Lower leg skin (tissue), 4 donors: ENCODE measurements at regions not wholly inside any gene's neighbourhood (a gene's known extent, or its start where the extent isn't known, plus 50 kb on each side); places are given as distances from the start of the nearest gene placed in this dataset.

Experiments
- DNase-seq, 2 donors: peaks; one replicate each; pipeline ENCODE4 v3.0.0-alpha.2; 2019; ENCODE audit warnings: low spot score in 2 of 2
- H3K4me3 ChIP-seq: fragments of 200-600 bp; sonication (generic); 2 replicates; pipeline ENCODE4 v1.5.1; 2017; ENCODE audit warnings: mild to moderate bottlenecking, low read depth; ENCODE audit not compliant: poor library complexity, severe bottlenecking
- CTCF ChIP-seq, 3 donors: fragments of 450-650 bp; IDR thresholded peaks; one replicate each; pipeline ENCODE4 v1.5.1; 2016; ENCODE audit warnings: antibody characterized with exemption in 3 of 3, mild to moderate bottlenecking in 3 of 3, moderate library complexity in 2 of 3
- POLR2A ChIP-seq, 2 donors: fragments of 450-650 bp; IDR thresholded peaks; one replicate each; pipeline ENCODE4 v1.6.1; 2016 to 2017; ENCODE audit warnings: antibody characterized with exemption in 2 of 2, mild to moderate bottlenecking in 1 of 2, moderate library complexity in 1 of 2
- WGBS, 2 donors: methylation state at CpG; one replicate each; pipeline ENCODE4 v1.1.5; 2018; 5-methylcytosine and 5-hydroxymethylcytosine counted together
- intact Hi-C: fragments of 100-400 bp; cut with DNase I; formaldehyde crosslinking; loops from one replicate; pipeline ENCODE4 v1.15.0; 2023; ENCODE audit warnings: low total_unique reads

GRCh38 chr12:124120739-124121138 lies 147.7 kb downstream of the ZNF664 start:
- intact Hi-C loops, result no loop called here

GRCh38 chr12:124122722-124123121 lies 149.7 kb downstream of the ZNF664 start:
- WGBS, 2 donors, result 90 to 91% methylated on average over 9 of the region's 9 CpGs
- DNase-seq, result peak in 1 of 2 donors; percentile 56
- no peak overlapping the region for H3K4me3 ChIP-seq
- intact Hi-C loops, result loop anchor here (2.0 kb wide), 1 partner anchor 32 kb away; no protein-coding TSS in a partner anchor
- TF ChIP-seq POLR2A (IDR thresholded peaks at IDR 0.05), result no peak
- no peak for TF ChIP-seq CTCF (IDR thresholded peaks at IDR 0.05)

More at GRCh38 chr12:124120739-124121138, 147.7 kb downstream of the ZNF664 start:
- H3K4me3 ChIP-seq, result no peak overlapping the region
- WGBS, 2 donors, result 74 to 77% methylated on average over 6 of the region's 6 CpGs
- DNase-seq, result no peak
- TF ChIP-seq CTCF (IDR thresholded peaks at IDR 0.05), result no peak
- TF ChIP-seq POLR2A (IDR thresholded peaks at IDR 0.05), result no peak

- no peak for DNase-seq
- WGBS, 2 donors, result 79 to 81% methylated on average over 10 of the region's 10 CpGs
- intact Hi-C loops, result loop anchor here (2.0 kb wide), 1 partner anchor 33 kb away; no protein-coding TSS in a partner anchor
Observed at GRCh38 chr12:124123296-124124000, 150.4 kb downstream of the ZNF664 start.

GRCh38 chr12:124125203-124125871 lies 152.3 kb downstream of the ZNF664 start:
- intact Hi-C loops, result no loop called here
- WGBS, 2 donors, result 52 to 60% methylated on average over 10 of the region's 10 CpGs
- no peak for DNase-seq
- H3K4me3 ChIP-seq, result no peak overlapping the region
- no peak for TF ChIP-seq POLR2A (IDR thresholded peaks at IDR 0.05)
- no peak for TF ChIP-seq CTCF (IDR thresholded peaks at IDR 0.05)

More at GRCh38 chr12:124123296-124124000, 150.4 kb downstream of the ZNF664 start:
- TF ChIP-seq POLR2A (IDR thresholded peaks at IDR 0.05), result no peak
- no peak for TF ChIP-seq CTCF (IDR thresholded peaks at IDR 0.05)
- H3K4me3 ChIP-seq, result no peak overlapping the region

- no peak overlapping the region for H3K4me3 ChIP-seq
- intact Hi-C loops, result no loop called here
- 62 to 72% methylated on average over 15 of the region's 15 CpGs for WGBS, 2 donors
- TF ChIP-seq POLR2A (IDR thresholded peaks at IDR 0.05), result no peak
- no peak for TF ChIP-seq CTCF (IDR thresholded peaks at IDR 0.05)
- no peak for DNase-seq
Observed at GRCh38 chr12:124126950-124127655, 154.1 kb downstream of the ZNF664 start.
